ENCODE measurements at regions not wholly inside any gene's neighbourhood (a gene's known extent, or its start where the extent isn't known, plus 50 kb on each side); places are given as distances from the start of the nearest gene placed in this dataset.
"Not testable (repeated sequence)": the region's sequence is repeated elsewhere in the genome, so short reads cannot be mapped to it uniquely, and the experiment has no call there.

DNA sequence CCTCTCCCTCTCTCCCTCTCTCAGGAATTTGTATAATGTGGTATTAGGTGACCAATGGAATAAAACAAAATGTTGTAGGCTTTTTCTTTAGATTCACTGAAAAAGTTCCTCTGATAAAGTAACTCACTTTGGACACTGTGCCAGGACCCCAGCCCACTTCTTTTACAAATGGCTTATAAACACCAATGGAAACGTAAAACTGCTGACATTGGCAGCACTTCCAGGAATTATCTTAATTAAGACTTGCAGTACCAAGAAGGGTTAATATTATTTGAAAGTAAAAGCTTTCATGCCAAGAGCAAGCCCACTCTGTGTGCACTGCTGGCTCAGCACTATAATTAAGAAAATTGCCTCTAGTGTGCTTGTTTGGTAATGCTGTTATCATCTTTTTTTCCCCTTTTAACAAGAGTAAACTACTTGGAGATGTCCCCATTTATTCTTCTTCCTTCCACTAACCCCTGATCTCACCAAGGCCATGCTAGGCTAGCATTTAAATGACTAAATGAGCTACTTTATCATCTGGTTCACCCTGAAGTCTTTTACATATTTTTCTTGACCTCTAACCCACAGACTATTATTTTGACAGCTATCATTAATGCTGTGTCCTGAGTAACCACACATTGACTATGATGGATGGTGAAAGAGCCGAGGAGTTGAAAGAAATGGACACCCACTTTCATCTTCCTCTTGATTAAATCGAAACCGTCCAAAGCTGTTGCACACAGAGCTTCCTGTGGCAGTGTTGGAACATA, 232.2 kb upstream of the ETAA1 start:
- Histone ChIP-seq H3K27me3 (ENCODE audit: control insufficient read depth in 2 of 2, insufficient read depth in 2 of 2, low read length in 2 of 2) (no peaks in the 10 kb centered on the region), H3K27ac (ENCODE audit: low read depth, low read length) (no peak overlapping the region), H3K36me3 (ENCODE audit: control insufficient read depth in 2 of 3, insufficient read depth in 3 of 3, low read length in 3 of 3) (no peaks in the 10 kb centered on the region), H3K4me1 (ENCODE audit: control insufficient read depth in 2 of 2, insufficient read depth in 2 of 2, low read length in 2 of 2) (no peaks in the 10 kb centered on the region), H3K9me3 (ENCODE audit: control insufficient read depth in 2 of 3, low read length in 3 of 3) (no peaks in the 10 kb centered on the region), H3K4me3 (ENCODE audit: low read length) (no peak overlapping the region)
- Mint-ChIP-seq H3K9me3 (peaks cover 2 to 14% (median 6%) of the 10 kb centered on the region in 11 donors), H3K4me3 (no peak overlapping the region), H3K27me3 (peaks cover 0 to 7% (median 0%) of the 10 kb centered on the region in 5 donors), H3K27ac (no peak overlapping the region), H3K4me1 (no peaks in the 10 kb centered on the region), H3K36me3 (no peaks in the 10 kb centered on the region)
- CTCF ChIA-PET = no interaction called here
- POLR2A ChIA-PET = no interaction called here
- intact Hi-C loops (cut with micrococcal nuclease) = no loop called here
- DNase-seq (no peak), ATAC-seq (no peak)

DNA sequence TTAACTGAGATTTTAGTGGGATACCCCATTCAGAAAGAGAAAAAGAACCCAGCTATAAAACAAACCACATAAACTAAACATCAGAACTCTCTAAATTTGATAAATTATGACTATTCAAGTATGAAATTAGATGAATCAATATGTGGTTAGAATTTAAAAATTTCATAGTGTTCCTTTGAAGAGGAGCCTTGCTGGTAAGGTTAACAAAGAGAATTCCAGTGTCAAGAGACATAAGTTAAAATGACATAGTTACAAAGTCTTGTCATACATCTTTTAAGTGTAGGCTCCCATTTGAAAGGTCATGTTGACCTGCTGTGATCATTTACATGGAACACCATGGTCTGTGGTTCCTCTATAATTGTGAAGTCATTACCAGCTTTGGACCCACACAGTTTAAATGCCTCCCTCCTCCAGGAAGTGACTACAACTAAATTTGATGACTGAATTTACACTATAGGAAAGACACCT, 231.6 kb upstream of the ETAA1 start:
- Mint-ChIP-seq H3K9me3 (peaks cover 2 to 14% (median 6%) of the 10 kb centered on the region in 11 donors), H3K27me3 (peaks cover 0 to 9% (median 0%) of the 10 kb centered on the region in 5 donors), H3K4me3 (no peak overlapping the region), H3K27ac (no peak overlapping the region), H3K4me1 (no peaks in the 10 kb centered on the region), H3K36me3 (no peaks in the 10 kb centered on the region)
- H3K27ac ChIP-seq (ENCODE audit: low read depth, low read length) = no peak overlapping the region
- DNase-seq (no peak), ATAC-seq (no peak)
- H3K36me3 ChIP-seq (ENCODE audit: control insufficient read depth in 2 of 3, insufficient read depth in 3 of 3, low read length in 3 of 3) = no peaks in the 10 kb centered on the region
- H3K4me3 ChIP-seq (ENCODE audit: low read length) = no peak overlapping the region
- H3K27me3 ChIP-seq (ENCODE audit: control insufficient read depth in 2 of 2, insufficient read depth in 2 of 2, low read length in 2 of 2) = no peaks in the 10 kb centered on the region
- CTCF ChIA-PET = no interaction called here
- H3K9me3 ChIP-seq (ENCODE audit: control insufficient read depth in 2 of 3, low read length in 3 of 3) = no peaks in the 10 kb centered on the region
- intact Hi-C loops (cut with micrococcal nuclease) = no loop called here
- no peaks in the 10 kb centered on the region for H3K4me1 ChIP-seq (ENCODE audit: control insufficient read depth in 2 of 2, insufficient read depth in 2 of 2, low read length in 2 of 2)
- POLR2A ChIA-PET = no interaction called here

DNA sequence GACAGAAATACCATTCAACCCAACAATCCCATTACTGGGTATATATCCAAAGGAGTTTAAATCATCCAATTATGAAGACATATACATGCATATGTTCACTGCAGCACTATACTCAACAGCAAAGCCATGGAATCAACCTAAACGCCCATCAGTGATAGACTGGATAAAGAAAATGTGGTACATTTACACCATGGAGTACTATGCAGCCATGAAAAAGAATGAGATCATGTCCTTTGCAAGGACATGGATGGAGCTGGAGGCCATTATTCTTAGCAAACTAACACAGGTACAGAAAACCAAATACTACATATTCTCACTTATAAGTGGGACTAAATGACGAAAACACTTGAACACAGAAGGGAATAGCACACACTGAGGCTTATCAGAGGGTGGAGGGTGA, 230.6 kb upstream of the ETAA1 start:
- CTCF ChIA-PET; H3K4me3 ChIP-seq (ENCODE audit: low read length); intact Hi-C loops (cut with micrococcal nuclease); DNase-seq; H3K27ac Mint-ChIP-seq; H3K4me1 ChIP-seq (ENCODE audit: control insufficient read depth in 2 of 2, insufficient read depth in 2 of 2, low read length in 2 of 2); H3K27ac ChIP-seq (ENCODE audit: low read depth, low read length); H3K4me1 Mint-ChIP-seq; ATAC-seq; H3K36me3 Mint-ChIP-seq; H3K9me3 ChIP-seq (ENCODE audit: control insufficient read depth in 2 of 3, low read length in 3 of 3); H3K27me3 Mint-ChIP-seq; H3K4me3 Mint-ChIP-seq; H3K27me3 ChIP-seq (ENCODE audit: control insufficient read depth in 2 of 2, insufficient read depth in 2 of 2, low read length in 2 of 2); H3K36me3 ChIP-seq (ENCODE audit: control insufficient read depth in 2 of 3, insufficient read depth in 3 of 3, low read length in 3 of 3); POLR2A ChIA-PET: not testable (repeated sequence)
- H3K9me3 Mint-ChIP-seq = peaks cover 2 to 15% (median 6%) of the 10 kb centered on the region in 11 donors

DNA sequence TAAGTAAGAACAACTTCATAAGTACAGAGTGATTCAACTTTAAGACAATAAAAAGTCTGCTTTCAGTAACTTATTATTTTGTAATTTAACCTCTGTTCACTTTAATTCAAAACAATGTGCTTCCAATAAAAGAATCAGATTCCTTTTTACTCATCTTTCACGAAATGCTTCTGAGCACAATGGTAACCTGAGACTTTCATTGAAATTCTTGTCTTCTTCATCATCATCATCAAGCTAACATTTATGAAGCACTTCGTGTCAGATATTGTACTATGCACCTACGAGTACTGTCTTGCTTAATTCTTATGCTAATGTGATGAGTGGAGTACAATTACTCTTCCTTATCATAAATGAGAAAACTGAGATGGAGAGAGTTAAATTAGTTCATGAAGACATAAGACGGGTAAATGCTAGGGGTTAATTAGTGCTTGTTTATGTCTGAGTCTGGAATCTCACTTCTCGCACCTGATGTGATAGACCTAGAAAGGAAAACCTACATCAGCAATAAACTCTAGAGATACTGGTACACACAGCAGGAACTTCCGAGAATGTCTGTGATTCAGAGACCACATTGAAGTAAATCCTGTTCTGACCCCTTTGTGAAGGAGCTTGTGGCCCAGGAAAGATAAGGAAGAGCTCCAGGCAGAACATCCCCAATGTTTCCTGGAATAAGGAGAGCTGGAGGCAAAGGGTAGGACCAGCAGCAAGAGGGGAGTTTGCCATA, 227.6 kb upstream of the ETAA1 start:
- Histone ChIP-seq H3K9me3 (ENCODE audit: control insufficient read depth in 2 of 3, low read length in 3 of 3) (no peaks in the 10 kb centered on the region), H3K4me1 (ENCODE audit: control insufficient read depth in 2 of 2, insufficient read depth in 2 of 2, low read length in 2 of 2) (no peaks in the 10 kb centered on the region), H3K4me3 (ENCODE audit: low read length) (no peak overlapping the region), H3K27me3 (ENCODE audit: control insufficient read depth in 2 of 2, insufficient read depth in 2 of 2, low read length in 2 of 2) (no peaks in the 10 kb centered on the region), H3K36me3 (ENCODE audit: control insufficient read depth in 2 of 3, insufficient read depth in 3 of 3, low read length in 3 of 3) (no peaks in the 10 kb centered on the region), H3K27ac (ENCODE audit: low read depth, low read length) (no peak overlapping the region)
- Mint-ChIP-seq H3K4me3 (no peak overlapping the region), H3K27me3 (peaks cover 0 to 5% (median 0%) of the 10 kb centered on the region in 5 donors), H3K27ac (no peak overlapping the region), H3K4me1 (no peaks in the 10 kb centered on the region), H3K9me3 (peaks cover 1 to 18% (median 6%) of the 10 kb centered on the region in 11 donors), H3K36me3 (no peaks in the 10 kb centered on the region)
- DNase-seq (no peak), ATAC-seq (no peak)
- ChIA-PET POLR2A (no interaction called here), CTCF (no interaction called here)
- intact Hi-C loops (cut with micrococcal nuclease) = no loop called here

DNA sequence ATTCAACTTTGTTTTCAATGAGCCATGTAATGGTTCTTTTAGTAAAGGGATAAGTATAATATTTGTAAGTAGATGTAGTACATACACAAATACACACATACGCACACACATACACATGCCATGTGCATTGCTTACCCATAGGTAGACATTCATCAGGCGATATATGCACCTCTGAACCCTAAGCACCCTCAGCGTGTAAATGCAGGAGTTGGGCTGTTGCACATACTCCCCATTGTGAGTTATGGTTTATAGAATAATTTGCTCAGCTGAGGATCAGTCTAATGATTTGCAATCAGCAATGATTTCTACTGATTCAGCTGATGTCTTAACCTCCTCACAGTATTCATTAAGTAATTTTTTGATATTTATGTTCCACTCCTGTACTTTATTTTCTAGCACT, 217.6 kb upstream of the ETAA1 start:
- intact Hi-C loops (cut with micrococcal nuclease) = no loop called here
- H3K9me3 ChIP-seq (ENCODE audit: control insufficient read depth in 2 of 3, low read length in 3 of 3) = no peaks in the 10 kb centered on the region
- H3K36me3 ChIP-seq (ENCODE audit: control insufficient read depth in 2 of 3, insufficient read depth in 3 of 3, low read length in 3 of 3) = no peaks in the 10 kb centered on the region
- CTCF ChIA-PET = no interaction called here
- Mint-ChIP-seq H3K27me3 (no peaks in the 10 kb centered on the region), H3K36me3 (no peaks in the 10 kb centered on the region), H3K27ac (no peak overlapping the region), H3K4me3 (no peak overlapping the region), H3K4me1 (no peaks in the 10 kb centered on the region), H3K9me3 (peaks cover 0 to 12% (median 2%) of the 10 kb centered on the region in 11 donors)
- ATAC-seq = no peak
- H3K4me1 ChIP-seq (ENCODE audit: control insufficient read depth in 2 of 2, insufficient read depth in 2 of 2, low read length in 2 of 2) = no peaks in the 10 kb centered on the region
- POLR2A ChIA-PET = no interaction called here
- DNase-seq = no peak
- H3K27ac ChIP-seq (ENCODE audit: low read depth, low read length) = no peak overlapping the region
- H3K27me3 ChIP-seq (ENCODE audit: control insufficient read depth in 2 of 2, insufficient read depth in 2 of 2, low read length in 2 of 2) = no peaks in the 10 kb centered on the region
- no peak overlapping the region for H3K4me3 ChIP-seq (ENCODE audit: low read length)

DNA sequence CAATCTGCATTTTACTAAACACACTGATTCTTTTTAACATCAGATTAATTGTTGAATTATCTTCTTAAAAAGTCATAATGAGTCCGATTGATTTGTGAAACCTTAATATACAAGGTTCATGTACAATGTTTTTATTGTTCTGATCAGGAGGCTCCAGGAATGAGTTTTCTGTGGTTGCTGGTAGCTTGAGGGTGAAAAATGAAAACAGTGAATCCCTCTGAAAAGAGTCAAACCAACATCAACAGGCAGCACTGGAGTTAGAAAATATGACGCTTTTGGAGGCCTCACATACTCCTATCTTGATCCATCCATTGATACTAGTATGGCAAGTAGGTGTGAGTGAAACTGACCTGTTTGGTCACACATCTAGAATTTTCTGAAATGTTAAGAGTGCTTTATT, 216.3 kb upstream of the ETAA1 start:
- H3K36me3 Mint-ChIP-seq = no peaks in the 10 kb centered on the region
- H3K9me3 ChIP-seq (ENCODE audit: control insufficient read depth in 2 of 3, low read length in 3 of 3) = no peaks in the 10 kb centered on the region
- DNase-seq (no peak), ATAC-seq (no peak)
- no peak overlapping the region for H3K4me3 Mint-ChIP-seq
- H3K27me3 Mint-ChIP-seq = no peaks in the 10 kb centered on the region
- ChIA-PET CTCF (no interaction called here), POLR2A (no interaction called here)
- intact Hi-C loops (cut with micrococcal nuclease) = no loop called here
- no peaks in the 10 kb centered on the region for H3K36me3 ChIP-seq (ENCODE audit: control insufficient read depth in 2 of 3, insufficient read depth in 3 of 3, low read length in 3 of 3)
- no peaks in the 10 kb centered on the region for H3K4me1 ChIP-seq (ENCODE audit: control insufficient read depth in 2 of 2, insufficient read depth in 2 of 2, low read length in 2 of 2)
- H3K4me1 Mint-ChIP-seq = no peaks in the 10 kb centered on the region
- no peak overlapping the region for H3K4me3 ChIP-seq (ENCODE audit: low read length)
- no peaks in the 10 kb centered on the region for H3K27me3 ChIP-seq (ENCODE audit: control insufficient read depth in 2 of 2, insufficient read depth in 2 of 2, low read length in 2 of 2)
- H3K27ac ChIP-seq (ENCODE audit: low read depth, low read length) = no peak overlapping the region
- no peak overlapping the region for H3K27ac Mint-ChIP-seq
- peaks cover 0 to 12% (median 1%) of the 10 kb centered on the region in 11 donors for H3K9me3 Mint-ChIP-seq

DNA sequence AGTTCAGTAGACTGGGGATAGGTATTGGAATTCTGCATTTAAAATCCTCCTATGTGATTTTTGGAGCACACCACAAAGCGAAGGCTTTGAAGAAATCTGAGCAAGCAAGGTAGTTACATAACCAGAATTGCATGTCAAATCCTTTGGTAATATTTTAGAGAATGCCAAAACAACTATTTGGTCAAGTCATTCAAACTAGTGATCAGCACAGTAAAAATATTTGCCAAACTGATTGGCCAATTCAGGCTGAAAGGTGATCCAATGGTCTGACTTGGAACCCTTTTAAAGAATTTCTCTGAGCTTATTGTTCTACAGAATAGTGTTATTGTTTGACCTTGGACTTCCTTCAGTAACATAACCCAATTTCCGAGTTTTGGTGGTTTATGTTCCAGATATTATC, 214.2 kb upstream of the ETAA1 start:
- ATAC-seq (no peak), DNase-seq (no peak)
- Histone ChIP-seq H3K27ac (ENCODE audit: low read depth, low read length) (no peak overlapping the region), H3K36me3 (ENCODE audit: control insufficient read depth in 2 of 3, insufficient read depth in 3 of 3, low read length in 3 of 3) (no peaks in the 10 kb centered on the region), H3K27me3 (ENCODE audit: control insufficient read depth in 2 of 2, insufficient read depth in 2 of 2, low read length in 2 of 2) (no peaks in the 10 kb centered on the region), H3K4me3 (ENCODE audit: low read length) (no peak overlapping the region), H3K4me1 (ENCODE audit: control insufficient read depth in 2 of 2, insufficient read depth in 2 of 2, low read length in 2 of 2) (no peaks in the 10 kb centered on the region), H3K9me3 (ENCODE audit: control insufficient read depth in 2 of 3, low read length in 3 of 3) (no peaks in the 10 kb centered on the region)
- Mint-ChIP-seq H3K36me3 (no peaks in the 10 kb centered on the region), H3K27ac (no peak overlapping the region), H3K4me3 (no peak overlapping the region), H3K4me1 (no peaks in the 10 kb centered on the region), H3K9me3 (peaks cover 0 to 15% (median 0%) of the 10 kb centered on the region in 11 donors), H3K27me3 (no peaks in the 10 kb centered on the region)
- CTCF ChIA-PET = no interaction called here
- intact Hi-C loops (cut with micrococcal nuclease) = no loop called here
- POLR2A ChIA-PET = no interaction called here
